ENCODE measurements at regions not wholly inside any gene's neighbourhood (a gene's known extent, or its start where the extent isn't known, plus 50 kb on each side); places are given as distances from the start of the nearest gene placed in this dataset.

GRCh38 chr2:62578803-62579640 lies 73.0 kb upstream of the TMEM17 start:
- H4K20me1 ChIP-seq (replicated peaks; ENCODE audit: control insufficient read depth, extremely low read depth, insufficient read depth, low read length), result no peaks in the 10 kb centered on the region
- no TSS peak for BruUV-seq (replicated peaks)
- DNase-seq (ENCODE audit: low read depth, low spot score) (peak; percentile 21), FAIRE-seq (peak; percentile 35)
- intact Hi-C loops (cut with micrococcal nuclease), result loop anchor here (1.0 to 2.0 kb wide), 3 partner anchors 74 to 126 kb away; partner anchors contain the start of gene EHBP1
- POLR2A ChIA-PET, result no interaction called here
- H3K79me2 ChIP-seq (ENCODE audit: control insufficient read depth, insufficient read depth, low read length), result no peaks in the 10 kb centered on the region
- CTCF ChIA-PET, result interaction anchor here (1.2 to 1.3 kb wide), 2 partner anchors 18 to 196 kb away, joined by 3 to 4 read pairs; no protein-coding TSS in a partner anchor
- peak overlapping the region; percentile 13 for H3K4me2 ChIP-seq (ENCODE audit: insufficient read depth, low read length)
- peaks cover 24% of the 10 kb centered on the region for H3K4me1 ChIP-seq (ENCODE audit: control insufficient read depth, extremely low read depth, insufficient read depth, low read length)
- no peaks in the 10 kb centered on the region for H3K27me3 ChIP-seq (ENCODE audit: control insufficient read depth in 2 of 2, insufficient read depth in 2 of 2, low read length in 2 of 2)
- H2AFZ ChIP-seq (ENCODE audit: low read depth, low read length), result peak overlapping the region; percentile 59
- TF ChIP-seq FOS (IDR thresholded peaks at IDR 0.05; ENCODE audit: borderline replicate concordance, insufficient read depth, low read length), result peak; percentile 33
- TF ChIP-seq POLR2A (IDR thresholded peaks at IDR 0.05; ENCODE audit: low read depth, low read length), result no peak
- no peak for TF ChIP-seq MYC (IDR thresholded peaks at IDR 0.05; ENCODE audit: low read depth, low read length)
- TF ChIP-seq MAX (IDR thresholded peaks at IDR 0.05; ENCODE audit: insufficient read depth, insufficient read length), result no peak
- no peak for TF ChIP-seq GATA2 (IDR thresholded peaks at IDR 0.05; ENCODE audit: insufficient read depth, insufficient read length, low read depth, low read length)
- TF ChIP-seq JUN (IDR thresholded peaks at IDR 0.05; ENCODE audit: borderline replicate concordance, insufficient read depth, insufficient read length, low read depth), result no peak
- TF ChIP-seq POLR2AphosphoS5 (IDR thresholded peaks at IDR 0.05; ENCODE audit: insufficient read depth, low read depth, low read length), result no peak
- no peak for TF ChIP-seq CTCF (IDR thresholded peaks at IDR 0.05; ENCODE audit: extremely low read depth in 1 of 2, insufficient read depth in 1 of 2, low read depth in 1 of 2, low read length in 2 of 2)
- dilution Hi-C loops (cut with MboI; ENCODE audit: extremely low pct_ligation_motif_present, low sequenced_read_pairs), result no loop called here
- no peaks in the 10 kb centered on the region for H3K9me3 ChIP-seq (replicated peaks; ENCODE audit: control insufficient read depth, insufficient read depth, low read length)
- no peaks in the 10 kb centered on the region for H3K9me1 ChIP-seq (replicated peaks; ENCODE audit: control insufficient read depth, extremely low read depth, insufficient read depth, low read length)
- no peaks in the 10 kb centered on the region for H3K36me3 ChIP-seq (ENCODE audit: control insufficient read depth in 2 of 2, extremely low read depth in 1 of 2, insufficient read depth in 2 of 2, low read length in 2 of 2)
- H3K27ac ChIP-seq (ENCODE audit: insufficient read depth, low read depth, low read length), result peak overlapping the region; percentile 85
- no peak overlapping the region for H3K9ac ChIP-seq (replicated peaks; ENCODE audit: extremely low read depth, insufficient read depth, low read length)
- H3K4me3 ChIP-seq (replicated peaks in 1 of 3; ENCODE audit: insufficient read depth in 1 of 3, low read depth in 1 of 3, low read length in 3 of 3), result no peak overlapping the region
